ENCODE measurements at regions not wholly inside any gene's neighbourhood (a gene's known extent, or its start where the extent isn't known, plus 50 kb on each side); places are given as distances from the start of the nearest gene placed in this dataset.

DNA sequence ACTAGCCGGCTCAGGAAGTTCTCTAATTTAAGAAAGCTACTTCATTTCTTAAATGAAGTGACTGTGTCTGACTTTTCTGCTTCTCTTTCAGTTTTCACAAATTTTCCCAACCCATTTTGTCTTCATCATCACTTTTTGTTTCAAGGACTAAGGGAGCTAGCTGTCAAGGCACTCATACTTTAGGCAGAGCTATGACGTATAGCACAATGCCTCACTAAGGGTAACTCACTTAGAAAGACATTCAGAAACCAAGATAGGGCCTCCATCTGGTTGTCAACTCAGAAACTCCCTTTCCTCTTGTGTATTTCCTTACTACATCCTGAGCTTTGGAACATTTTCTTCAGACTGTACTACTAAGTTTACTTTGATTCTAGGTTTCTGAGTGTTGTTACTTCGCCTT, 397.9 kb downstream of the TOX3 start:
- no peak for TF ChIP-seq EZH2 (IDR thresholded peaks at IDR 0.05; ENCODE audit: low read depth)
- TF ChIP-seq, protein P1, sequence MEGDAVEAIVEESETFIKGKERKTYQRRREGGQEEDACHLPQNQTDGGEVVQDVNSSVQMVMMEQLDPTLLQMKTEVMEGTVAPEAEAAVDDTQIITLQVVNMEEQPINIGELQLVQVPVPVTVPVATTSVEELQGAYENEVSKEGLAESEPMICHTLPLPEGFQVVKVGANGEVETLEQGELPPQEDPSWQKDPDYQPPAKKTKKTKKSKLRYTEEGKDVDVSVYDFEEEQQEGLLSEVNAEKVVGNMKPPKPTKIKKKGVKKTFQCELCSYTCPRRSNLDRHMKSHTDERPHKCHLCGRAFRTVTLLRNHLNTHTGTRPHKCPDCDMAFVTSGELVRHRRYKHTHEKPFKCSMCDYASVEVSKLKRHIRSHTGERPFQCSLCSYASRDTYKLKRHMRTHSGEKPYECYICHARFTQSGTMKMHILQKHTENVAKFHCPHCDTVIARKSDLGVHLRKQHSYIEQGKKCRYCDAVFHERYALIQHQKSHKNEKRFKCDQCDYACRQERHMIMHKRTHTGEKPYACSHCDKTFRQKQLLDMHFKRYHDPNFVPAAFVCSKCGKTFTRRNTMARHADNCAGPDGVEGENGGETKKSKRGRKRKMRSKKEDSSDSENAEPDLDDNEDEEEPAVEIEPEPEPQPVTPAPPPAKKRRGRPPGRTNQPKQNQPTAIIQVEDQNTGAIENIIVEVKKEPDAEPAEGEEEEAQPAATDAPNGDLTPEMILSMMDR (conservative IDR thresholded peaks at IDR 0.05), result no peak
